MM.1S (cell line): ENCODE measurements at regions not wholly inside any gene's neighbourhood (a gene's known extent, or its start where the extent isn't known, plus 50 kb on each side); places are given as distances from the start of the nearest gene placed in this dataset.

ENCODE experiments used
- DNase-seq: peaks from one replicate; pipeline ENCODE4 v3.0.0-alpha.2; 2015
- H2AFZ ChIP-seq: fragments of 300-600 bp; sonication (generic); 2 replicates; pipeline ENCODE4 v1.6.0; 2016; ENCODE audit warnings: antibody characterized with exemption, low read length
- H3F3A ChIP-seq: fragments of 300-600 bp; sonication (generic); 2 replicates; pipeline ENCODE4 v1.6.1; 2016; ENCODE audit warnings: mild to moderate bottlenecking, antibody characterized with exemption, low read length, moderate library complexity, mixed read lengths; ENCODE audit not compliant: insufficient read depth
- H3K27ac ChIP-seq: fragments of 300-600 bp; sonication (generic); 2 replicates; pipeline ENCODE4 v1.5.1; 2016; ENCODE audit warnings: mild to moderate bottlenecking, low read length
- H3K27me3 ChIP-seq: fragments of 300-600 bp; sonication (generic); replicated peaks from 2 replicates; pipeline ENCODE4 v1.6.0; 2016; ENCODE audit warnings: low read length; ENCODE audit not compliant: insufficient read depth
- H3K36me3 ChIP-seq: fragments of 300-600 bp; sonication (generic); replicated peaks from 2 replicates; pipeline ENCODE4 v1.6.1; 2016; ENCODE audit warnings: mild to moderate bottlenecking, low read length, mixed read lengths; ENCODE audit not compliant: insufficient read depth
- H3K4me1 ChIP-seq: fragments of 300-600 bp; sonication (generic); 2 replicates; pipeline ENCODE4 v1.6.1; 2016; ENCODE audit warnings: low read length, mixed read lengths
- H3K4me2 ChIP-seq: fragments of 300-600 bp; sonication (generic); 2 replicates; pipeline ENCODE4 v1.6.0; 2016; ENCODE audit warnings: low read depth, low read length
- H3K4me3 ChIP-seq: fragments of 300-600 bp; sonication (generic); 2 replicates; pipeline ENCODE4 v1.5.1; 2016; ENCODE audit warnings: low read length, mixed read lengths
- H3K79me2 ChIP-seq: fragments of 300-600 bp; sonication (generic); 2 replicates; pipeline ENCODE4 v1.6.1; 2016; ENCODE audit warnings: mixed run types, low read length, mixed read lengths
- H3K9ac ChIP-seq: fragments of 300-600 bp; sonication (generic); 2 replicates; pipeline ENCODE4 v1.6.1; 2016; ENCODE audit warnings: low read length, mixed read lengths
- H3K9me2 ChIP-seq: fragments of 300-600 bp; sonication (generic); replicated peaks from 2 replicates; pipeline ENCODE4 v1.6.1; 2016; ENCODE audit warnings: mild to moderate bottlenecking, low read length, mixed read lengths; ENCODE audit not compliant: insufficient read depth
- H3K9me3 ChIP-seq: fragments of 300-600 bp; sonication (generic); replicated peaks from 2 replicates; pipeline ENCODE4 v1.6.1; 2016; ENCODE audit warnings: mild to moderate bottlenecking, low read length, mixed read lengths; ENCODE audit not compliant: insufficient read depth
- H4K20me1 ChIP-seq: fragments of 300-600 bp; sonication (generic); 2 replicates; pipeline ENCODE4 v1.6.1; 2016; ENCODE audit warnings: mild to moderate bottlenecking, low read length, moderate library complexity, mixed read lengths; ENCODE audit not compliant: insufficient read depth
- CTCF ChIP-seq: fragments of 300-600 bp; sonication (generic); IDR thresholded peaks from 2 replicates; pipeline ENCODE4 v1.5.1; 2016; ENCODE audit warnings: antibody characterized with exemption, low read length, mixed read lengths
- EZH2 ChIP-seq: fragments of 300-600 bp; sonication (generic); optimal IDR thresholded peaks from 2 replicates; pipeline ENCODE3; 2017; ENCODE audit warnings: low read depth, mild to moderate bottlenecking, antibody characterized with exemption, low read length, mixed read lengths
- EZH2phosphoT487 ChIP-seq: fragments of 300-600 bp; sonication (generic); IDR thresholded peaks from 2 replicates; pipeline ENCODE4 v1.6.1; 2018; ENCODE audit warnings: antibody characterized with exemption, low read length

- H3K9me2 ChIP-seq: no peaks in the 10 kb centered on the region
- H4K20me1 ChIP-seq: no peaks in the 10 kb centered on the region
- H3K9ac ChIP-seq: no peak overlapping the region
- no peaks in the 10 kb centered on the region for H3K79me2 ChIP-seq
- no peak for DNase-seq
- H3K9me3 ChIP-seq: no peaks in the 10 kb centered on the region
- no peak overlapping the region for H2AFZ ChIP-seq
- H3K4me1 ChIP-seq: no peaks in the 10 kb centered on the region
- H3K36me3 ChIP-seq: no peaks in the 10 kb centered on the region
- H3K27me3 ChIP-seq: no peaks in the 10 kb centered on the region
- no peaks in the 10 kb centered on the region for H3F3A ChIP-seq
- H3K27ac ChIP-seq: no peak overlapping the region
- H3K4me3 ChIP-seq: no peak overlapping the region
- TF ChIP-seq CTCF: no peak
- TF ChIP-seq EZH2phosphoT487: no peak
- no peak for TF ChIP-seq EZH2
- H3K4me2 ChIP-seq: no peak overlapping the region
Observed at GRCh38 chr2:142462306-142462705, 331.5 kb upstream of the LRP1B start.

GRCh38 chr2:142445551-142446072, 314.8 kb upstream of the LRP1B start:
- Histone ChIP-seq H3K79me2 (no peaks in the 10 kb centered on the region), H3F3A (no peaks in the 10 kb centered on the region), H3K36me3 (no peaks in the 10 kb centered on the region), H2AFZ (no peak overlapping the region), H3K9me2 (no peaks in the 10 kb centered on the region), H3K9me3 (no peaks in the 10 kb centered on the region), H3K4me1 (no peaks in the 10 kb centered on the region), H3K4me3 (no peak overlapping the region), H3K27me3 (no peaks in the 10 kb centered on the region), H3K4me2 (no peak overlapping the region), H3K27ac (no peak overlapping the region), H4K20me1 (no peaks in the 10 kb centered on the region), H3K9ac (no peak overlapping the region)
- TF ChIP-seq EZH2phosphoT487: no peak
- no peak for TF ChIP-seq CTCF
- no peak for TF ChIP-seq EZH2
- no peak for DNase-seq

- Histone ChIP-seq H3K79me2 (no peaks in the 10 kb centered on the region), H3K4me3 (no peak overlapping the region), H3K9me2 (no peaks in the 10 kb centered on the region), H3K27ac (no peak overlapping the region), H3K4me2 (no peak overlapping the region), H3K9ac (no peak overlapping the region), H3K4me1 (no peaks in the 10 kb centered on the region), H3F3A (no peaks in the 10 kb centered on the region), H2AFZ (no peak overlapping the region), H3K36me3 (no peaks in the 10 kb centered on the region), H4K20me1 (no peaks in the 10 kb centered on the region), H3K27me3 (no peaks in the 10 kb centered on the region), H3K9me3 (no peaks in the 10 kb centered on the region)
- TF ChIP-seq EZH2phosphoT487: no peak
- TF ChIP-seq CTCF: no peak
- TF ChIP-seq EZH2: no peak
- no peak for DNase-seq
Observed at GRCh38 chr2:142445023-142445422, 314.2 kb upstream of the LRP1B start.
